Bronchial epithelial cell (primary cell): ENCODE measurements at regions not wholly inside any gene's neighbourhood (a gene's known extent, or its start where the extent isn't known, plus 50 kb on each side); places are given as distances from the start of the nearest gene placed in this dataset.

Source experiments
- DNase-seq: peaks from one replicate; pipeline ENCODE4 v3.0.0-alpha.2; 2010; ENCODE audit warnings: low read depth
- FAIRE-seq: peaks from 2 replicates; lab custom pipeline; 2011; peaks lifted over from hg19 to GRCh38; lab: Jason Lieb, UNC
- H3K27me3 ChIP-seq: 2 replicates; pipeline ENCODE4 v1.5.1; 2011; ENCODE audit warnings: low read length; ENCODE audit not compliant: control insufficient read depth, insufficient read depth
- H3K36me3 ChIP-seq: 2 replicates; pipeline ENCODE4 v1.5.1; 2011; ENCODE audit warnings: low read length; ENCODE audit not compliant: control insufficient read depth, insufficient read depth
- H3K4me3 ChIP-seq: 2 replicates; pipeline ENCODE4 v1.5.1; 2011; ENCODE audit warnings: mild to moderate bottlenecking, low read depth, low read length, control low read depth
- TF ChIP-seq, protein P1 (sequence below): IDR thresholded peaks from 2 replicates; pipeline ENCODE4 v1.5.1; 2011; ENCODE audit warnings: mild to moderate bottlenecking, moderate library complexity, low read length, control low read depth, inconsistent platforms; ENCODE audit not compliant: insufficient read depth, severe bottlenecking

- FAIRE-seq (no peak), DNase-seq (peak; percentile 74)
- Histone ChIP-seq H3K4me3 (no peak overlapping the region), H3K36me3 (no peaks in the 10 kb centered on the region), H3K27me3 (no peaks in the 10 kb centered on the region)
- TF ChIP-seq, protein P1, sequence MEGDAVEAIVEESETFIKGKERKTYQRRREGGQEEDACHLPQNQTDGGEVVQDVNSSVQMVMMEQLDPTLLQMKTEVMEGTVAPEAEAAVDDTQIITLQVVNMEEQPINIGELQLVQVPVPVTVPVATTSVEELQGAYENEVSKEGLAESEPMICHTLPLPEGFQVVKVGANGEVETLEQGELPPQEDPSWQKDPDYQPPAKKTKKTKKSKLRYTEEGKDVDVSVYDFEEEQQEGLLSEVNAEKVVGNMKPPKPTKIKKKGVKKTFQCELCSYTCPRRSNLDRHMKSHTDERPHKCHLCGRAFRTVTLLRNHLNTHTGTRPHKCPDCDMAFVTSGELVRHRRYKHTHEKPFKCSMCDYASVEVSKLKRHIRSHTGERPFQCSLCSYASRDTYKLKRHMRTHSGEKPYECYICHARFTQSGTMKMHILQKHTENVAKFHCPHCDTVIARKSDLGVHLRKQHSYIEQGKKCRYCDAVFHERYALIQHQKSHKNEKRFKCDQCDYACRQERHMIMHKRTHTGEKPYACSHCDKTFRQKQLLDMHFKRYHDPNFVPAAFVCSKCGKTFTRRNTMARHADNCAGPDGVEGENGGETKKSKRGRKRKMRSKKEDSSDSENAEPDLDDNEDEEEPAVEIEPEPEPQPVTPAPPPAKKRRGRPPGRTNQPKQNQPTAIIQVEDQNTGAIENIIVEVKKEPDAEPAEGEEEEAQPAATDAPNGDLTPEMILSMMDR = no peak
Measured at GRCh38 chr13:80955501-80955900, 614.6 kb upstream of the SPRY2 start.

- FAIRE-seq = no peak
Measured at GRCh38 chr13:80952158-80952557, 611.2 kb upstream of the SPRY2 start.

GRCh38 chr13:80946008-80946802, 605.3 kb upstream of the SPRY2 start:
- FAIRE-seq (no peak), DNase-seq (no peak)
- TF ChIP-seq, protein P1 = no peak

More at GRCh38 chr13:80952158-80952557, 611.2 kb upstream of the SPRY2 start:
- no peaks in the 10 kb centered on the region for H3K27me3 ChIP-seq
- H3K4me3 ChIP-seq = no peak overlapping the region
- DNase-seq = no peak
- TF ChIP-seq, protein P1 = no peak
- no peaks in the 10 kb centered on the region for H3K36me3 ChIP-seq

DNA sequence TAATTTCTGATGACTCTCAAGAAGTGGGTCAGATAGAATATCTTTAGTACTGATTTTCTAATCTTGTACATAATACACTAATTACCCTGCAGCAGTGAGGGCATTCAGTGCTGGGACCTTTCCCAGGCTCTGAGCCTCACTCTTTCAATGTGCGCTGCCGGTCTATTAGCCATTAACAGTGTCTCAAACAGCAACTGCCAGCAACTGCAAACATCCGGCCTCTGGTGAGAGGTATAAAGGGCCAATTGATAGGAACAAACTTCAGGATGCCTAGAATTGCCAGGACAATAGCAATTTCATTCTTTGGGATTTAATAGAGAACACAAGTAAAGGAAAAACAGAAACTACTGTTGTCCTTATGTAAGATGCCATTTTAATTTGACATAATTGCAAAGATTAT, 604.4 kb upstream of the SPRY2 start:
- Histone ChIP-seq H3K27me3 (no peaks in the 10 kb centered on the region), H3K4me3 (no peak overlapping the region), H3K36me3 (no peaks in the 10 kb centered on the region)
- DNase-seq (no peak), FAIRE-seq (no peak)
- TF ChIP-seq, protein P1 = no peak

More at GRCh38 chr13:80946008-80946802, 605.3 kb upstream of the SPRY2 start:
- no peaks in the 10 kb centered on the region for H3K27me3 ChIP-seq
- no peaks in the 10 kb centered on the region for H3K36me3 ChIP-seq
- no peak overlapping the region for H3K4me3 ChIP-seq

GRCh38 chr13:80939581-80939980, 598.7 kb upstream of the SPRY2 start:
- FAIRE-seq = no peak
- Histone ChIP-seq H3K4me3 (no peak overlapping the region), H3K27me3 (no peaks in the 10 kb centered on the region), H3K36me3 (no peaks in the 10 kb centered on the region)
- TF ChIP-seq, protein P1 = no peak
- DNase-seq = no peak
